ENCODE measurements at regions not wholly inside any gene's neighbourhood (a gene's known extent, or its start where the extent isn't known, plus 50 kb on each side); places are given as distances from the start of the nearest gene placed in this dataset.

GRCh38 chr5:176748073-176748966 lies 62.0 kb upstream of the UNC5A start:
- TF ChIP-seq CTCF (IDR thresholded peaks at IDR 0.05) (no peak), POLR2A (IDR thresholded peaks at IDR 0.05) (no peak)

Data from esophagus squamous epithelium (tissue), 4 donors.